ENCODE measurements at regions not wholly inside any gene's neighbourhood (a gene's known extent, or its start where the extent isn't known, plus 50 kb on each side); places are given as distances from the start of the nearest gene placed in this dataset.
"Not testable (repeated sequence)": the region's sequence is repeated elsewhere in the genome, so short reads cannot be mapped to it uniquely, and the experiment has no call there.

DNA sequence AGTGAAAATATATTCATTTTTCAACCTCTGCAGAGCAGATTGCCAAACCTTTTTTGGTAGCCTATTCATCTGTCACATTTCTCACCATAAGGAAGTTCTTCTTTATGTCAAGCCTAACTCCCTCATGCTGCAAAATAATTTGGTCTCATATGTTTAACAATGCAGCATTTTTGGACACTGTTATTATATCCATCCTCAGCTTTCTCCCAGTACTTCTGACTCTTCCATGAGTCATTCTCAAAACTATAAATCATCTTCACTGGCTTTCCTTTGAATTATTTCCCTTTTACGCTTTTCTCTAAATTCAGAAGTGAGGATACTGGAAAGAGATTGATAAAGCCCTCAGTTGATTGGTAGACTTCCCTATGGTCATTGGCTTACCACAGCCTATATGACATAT is 192.2 kb downstream of the TPBG start (continued):
- TF ChIP-seq USF1 (CRISPR knock-in tag; IDR thresholded peaks at IDR 0.05) (no peak), NFATC4 (CRISPR knock-in tag; IDR thresholded peaks at IDR 0.05) (no peak), CREM (CRISPR knock-in tag; IDR thresholded peaks at IDR 0.05) (no peak), ATF6 (CRISPR knock-in tag; IDR thresholded peaks at IDR 0.05) (no peak), ZNF121 (CRISPR knock-in tag; IDR thresholded peaks at IDR 0.05) (no peak), RELA (CRISPR knock-in tag; IDR thresholded peaks at IDR 0.05; ENCODE audit: borderline replicate concordance) (no peak), KAT7 (CRISPR knock-in tag; IDR thresholded peaks at IDR 0.05; ENCODE audit: borderline replicate concordance) (no peak), ARID4B (CRISPR knock-in tag; IDR thresholded peaks at IDR 0.05; ENCODE audit: borderline replicate concordance) (no peak), SOX15 (CRISPR knock-in tag; IDR thresholded peaks at IDR 0.05) (no peak)
- TF ChIP-seq, protein P1, sequence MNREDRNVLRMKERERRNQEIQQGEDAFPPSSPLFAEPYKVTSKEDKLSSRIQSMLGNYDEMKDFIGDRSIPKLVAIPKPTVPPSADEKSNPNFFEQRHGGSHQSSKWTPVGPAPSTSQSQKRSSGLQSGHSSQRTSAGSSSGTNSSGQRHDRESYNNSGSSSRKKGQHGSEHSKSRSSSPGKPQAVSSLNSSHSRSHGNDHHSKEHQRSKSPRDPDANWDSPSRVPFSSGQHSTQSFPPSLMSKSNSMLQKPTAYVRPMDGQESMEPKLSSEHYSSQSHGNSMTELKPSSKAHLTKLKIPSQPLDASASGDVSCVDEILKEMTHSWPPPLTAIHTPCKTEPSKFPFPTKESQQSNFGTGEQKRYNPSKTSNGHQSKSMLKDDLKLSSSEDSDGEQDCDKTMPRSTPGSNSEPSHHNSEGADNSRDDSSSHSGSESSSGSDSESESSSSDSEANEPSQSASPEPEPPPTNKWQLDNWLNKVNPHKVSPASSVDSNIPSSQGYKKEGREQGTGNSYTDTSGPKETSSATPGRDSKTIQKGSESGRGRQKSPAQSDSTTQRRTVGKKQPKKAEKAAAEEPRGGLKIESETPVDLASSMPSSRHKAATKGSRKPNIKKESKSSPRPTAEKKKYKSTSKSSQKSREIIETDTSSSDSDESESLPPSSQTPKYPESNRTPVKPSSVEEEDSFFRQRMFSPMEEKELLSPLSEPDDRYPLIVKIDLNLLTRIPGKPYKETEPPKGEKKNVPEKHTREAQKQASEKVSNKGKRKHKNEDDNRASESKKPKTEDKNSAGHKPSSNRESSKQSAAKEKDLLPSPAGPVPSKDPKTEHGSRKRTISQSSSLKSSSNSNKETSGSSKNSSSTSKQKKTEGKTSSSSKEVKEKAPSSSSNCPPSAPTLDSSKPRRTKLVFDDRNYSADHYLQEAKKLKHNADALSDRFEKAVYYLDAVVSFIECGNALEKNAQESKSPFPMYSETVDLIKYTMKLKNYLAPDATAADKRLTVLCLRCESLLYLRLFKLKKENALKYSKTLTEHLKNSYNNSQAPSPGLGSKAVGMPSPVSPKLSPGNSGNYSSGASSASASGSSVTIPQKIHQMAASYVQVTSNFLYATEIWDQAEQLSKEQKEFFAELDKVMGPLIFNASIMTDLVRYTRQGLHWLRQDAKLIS (CRISPR knock-in tag; IDR thresholded peaks at IDR 0.05; ENCODE audit: borderline replicate concordance) = no peak

DNA sequence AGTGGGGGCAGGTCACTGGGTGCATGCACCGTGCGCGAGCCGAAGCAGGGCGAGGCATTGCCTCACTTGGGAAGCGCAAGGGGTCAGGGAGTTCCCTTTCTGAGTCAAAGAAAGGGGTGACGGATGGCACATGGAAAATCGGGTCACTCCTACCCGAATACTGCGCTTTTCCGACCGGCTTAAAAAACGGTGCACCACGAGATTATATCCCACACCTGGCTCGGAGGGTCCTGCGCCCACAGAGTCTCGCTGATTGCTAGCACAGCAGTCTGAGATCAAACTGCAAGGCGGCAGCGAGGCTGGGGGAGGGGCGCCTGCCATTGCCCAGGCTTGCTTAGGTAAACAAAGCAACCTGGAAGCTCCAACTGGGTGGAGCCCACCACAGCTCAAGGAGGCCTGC is 194.9 kb downstream of the TPBG start:
- CTCF ChIA-PET = interaction anchor here (0.9 kb wide), 1 partner anchor 26 kb away, joined by 3 read pairs; no protein-coding TSS in a partner anchor
- ATAC-seq; POLR2A ChIA-PET; H3K9me3 Mint-ChIP-seq; H3K36me3 Mint-ChIP-seq; H3K27me3 Mint-ChIP-seq (ENCODE audit: low read depth): not testable (repeated sequence)
- DNase-seq (ENCODE audit: low spot score) = peak; percentile 36
- Mint-ChIP-seq H3K4me3 (peak overlapping the region; percentile 65), H3K4me1 (peaks cover 16% of the 10 kb centered on the region), H3K27ac (peak overlapping the region; percentile 36; the same call in 1 of the 2 replicates)
- TF ChIP-seq ZNF281 (CRISPR knock-in tag; IDR thresholded peaks at IDR 0.05) (peak; percentile 79), FOXP1 (CRISPR knock-in tag; IDR thresholded peaks at IDR 0.05; ENCODE audit: borderline replicate concordance) (peak; percentile 22; the same call in 1 of the 2 replicates)
